Stimulated activated CD8-positive, alpha-beta memory T cell treated with anti-CD3 and anti-CD28 coated beads, Interleukin-2, amount 100 ng/mL, for 48 hours (primary cell): ENCODE measurements at regions not wholly inside any gene's neighbourhood (a gene's known extent, or its start where the extent isn't known, plus 50 kb on each side); places are given as distances from the start of the nearest gene placed in this dataset.
"Not testable (repeated sequence)": the region's sequence is repeated elsewhere in the genome, so short reads cannot be mapped to it uniquely, and the experiment has no call there.

Source experiments
- DNase-seq, 2 donors: peaks; one replicate each; pipeline ENCODE4 v3.0.0-alpha.2; 2020; ENCODE audit warnings: low read depth in 2 of 2

- no peak for DNase-seq
Observed at GRCh38 chr3:30297112-30297511, 309.3 kb upstream of the TGFBR2 start.

DNA sequence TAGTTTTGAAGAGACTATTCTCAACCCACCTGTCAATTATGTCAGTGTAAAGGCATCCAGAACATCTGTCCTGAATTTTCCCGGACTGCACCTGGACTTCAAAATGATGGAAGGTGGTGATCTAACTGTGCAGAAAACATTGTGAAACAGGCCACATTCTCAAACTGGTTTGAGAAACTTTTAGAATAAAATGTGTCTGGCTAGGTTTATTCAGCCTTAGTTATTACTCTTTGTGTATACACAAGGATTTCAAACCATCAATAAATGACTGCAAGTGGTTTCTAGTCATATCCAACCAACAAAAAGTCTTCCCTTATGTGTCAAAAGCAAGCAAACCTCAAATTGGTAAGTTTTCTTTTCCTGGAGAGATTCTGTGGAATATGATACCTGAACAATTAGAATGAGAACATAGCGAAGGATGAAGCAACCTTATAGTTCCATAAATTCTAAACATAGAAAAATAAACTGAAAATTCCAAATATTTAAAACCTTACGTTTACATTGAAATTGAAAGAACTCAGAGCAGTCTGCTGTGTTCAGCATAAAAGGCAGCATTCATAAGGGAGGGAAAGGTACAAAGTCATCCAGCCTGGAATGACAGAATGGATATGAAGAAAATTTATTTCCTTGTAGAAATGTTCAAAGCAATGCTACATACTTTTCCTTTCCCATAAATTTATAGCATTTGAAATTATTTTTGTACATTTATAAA is 306.6 kb upstream of the TGFBR2 start:
- no peak for DNase-seq

DNA sequence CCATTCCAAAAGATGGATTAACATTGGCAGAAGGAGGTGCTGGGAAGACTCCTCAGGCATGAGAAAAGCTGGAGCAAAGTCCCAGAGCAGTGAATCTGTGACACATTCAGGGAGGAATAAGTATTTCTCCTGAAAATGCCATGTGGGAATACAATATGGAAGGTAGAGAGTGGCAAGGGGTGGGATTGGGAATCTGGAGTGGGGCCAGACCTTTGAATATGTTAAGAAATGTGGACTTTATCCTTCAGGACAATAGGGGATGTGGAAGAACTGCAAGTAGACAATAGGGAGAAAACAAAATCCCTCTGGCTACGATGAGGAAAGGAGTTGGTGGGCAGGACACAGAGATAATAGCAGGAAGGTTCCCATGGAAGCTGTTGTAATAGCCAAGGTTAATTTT is 305.6 kb upstream of the TGFBR2 start:
- DNase-seq = no peak

- DNase-seq = no peak
Observed at GRCh38 chr3:30302027-30302426, 304.4 kb upstream of the TGFBR2 start.

- no peak for DNase-seq
Observed at GRCh38 chr3:30303770-30304169, 302.6 kb upstream of the TGFBR2 start.

- no peak for DNase-seq
Observed at GRCh38 chr3:30305021-30305420, 301.4 kb upstream of the TGFBR2 start.

- no peak for DNase-seq
Observed at GRCh38 chr3:30306896-30307295, 299.5 kb upstream of the TGFBR2 start.

DNA sequence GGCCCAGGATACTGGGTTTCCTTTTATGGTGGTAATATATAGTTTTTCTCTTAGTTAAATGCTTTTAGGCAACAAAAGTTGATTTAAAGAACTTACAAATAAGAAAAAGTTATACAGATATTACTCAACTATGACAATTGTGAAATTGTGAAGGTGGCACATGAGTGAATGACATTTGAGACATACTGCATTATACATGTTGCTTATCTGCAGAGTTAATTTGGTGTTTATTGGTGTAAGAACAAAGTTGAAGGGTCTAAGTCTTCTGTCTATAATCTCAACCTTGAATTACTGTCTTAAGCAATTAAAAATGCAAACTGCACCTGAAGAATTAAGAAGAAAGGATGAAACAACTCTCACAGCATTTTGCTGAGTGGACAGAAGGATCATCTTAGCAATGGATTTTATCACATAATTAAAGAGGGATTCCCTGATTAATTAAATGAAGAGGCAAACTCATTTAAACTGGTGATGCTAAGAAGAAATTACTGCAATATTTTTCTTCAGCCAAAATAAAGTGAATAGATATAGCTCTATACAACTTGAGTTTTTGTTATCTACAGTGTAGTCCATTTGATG is 298.9 kb upstream of the TGFBR2 start:
- no peak for DNase-seq

- DNase-seq = no peak
Observed at GRCh38 chr3:30308131-30308530, 298.3 kb upstream of the TGFBR2 start.

GRCh38 chr3:30309961-30310954 is 296.1 kb upstream of the TGFBR2 start:
- DNase-seq = no peak

DNA sequence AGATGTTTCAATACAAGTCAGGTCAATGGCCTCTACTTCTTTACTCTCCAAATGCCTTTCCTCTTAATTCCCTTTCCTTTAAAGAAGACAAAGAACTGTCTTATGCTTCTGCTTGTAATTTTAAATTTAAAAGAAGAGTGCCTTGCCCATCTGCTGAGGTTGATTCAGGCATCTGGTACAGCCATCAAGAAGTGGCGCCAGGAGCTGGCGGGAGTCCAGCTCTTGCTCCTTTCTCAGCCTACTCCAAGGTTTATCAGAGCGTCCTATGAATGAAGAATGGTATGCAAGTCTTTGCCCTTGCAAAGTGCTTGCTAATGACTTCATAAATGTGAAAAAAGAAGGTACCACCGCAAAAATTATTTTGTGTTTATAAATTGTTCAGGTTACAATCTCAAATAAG is 294.6 kb upstream of the TGFBR2 start:
- no peak for DNase-seq

GRCh38 chr3:30313840-30314239 is 292.6 kb upstream of the TGFBR2 start:
- no peak for DNase-seq

GRCh38 chr3:30314757-30315325 is 291.6 kb upstream of the TGFBR2 start:
- no peak for DNase-seq

- DNase-seq = no peak
Observed at GRCh38 chr3:30315447-30315846, 291.0 kb upstream of the TGFBR2 start.

- DNase-seq = no peak
Observed at GRCh38 chr3:30317561-30317960, 288.8 kb upstream of the TGFBR2 start.

- DNase-seq = no peak
Observed at GRCh38 chr3:30318110-30318509, 288.3 kb upstream of the TGFBR2 start.

DNA sequence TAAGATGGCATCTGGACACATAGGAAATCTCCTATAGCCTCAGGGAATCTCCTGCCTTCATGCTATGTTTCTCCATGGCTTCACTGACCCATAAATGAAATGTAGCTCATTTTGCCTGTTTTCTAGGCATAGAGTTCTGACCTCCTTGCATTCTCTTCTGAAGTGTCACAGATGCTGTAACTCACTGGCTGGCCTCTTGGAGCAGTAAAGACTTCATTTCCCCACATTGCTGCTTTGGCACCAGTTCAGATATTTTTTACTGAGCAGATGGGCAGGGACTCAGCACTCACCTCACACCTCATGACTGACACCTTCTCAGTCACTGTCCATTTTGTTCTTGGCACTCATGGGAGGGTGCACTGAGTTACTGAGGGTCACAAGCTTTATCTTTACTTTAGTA is 286.7 kb upstream of the TGFBR2 start:
- no peak for DNase-seq

- DNase-seq = no peak
Observed at GRCh38 chr3:30320392-30320791, 286.0 kb upstream of the TGFBR2 start.

DNA sequence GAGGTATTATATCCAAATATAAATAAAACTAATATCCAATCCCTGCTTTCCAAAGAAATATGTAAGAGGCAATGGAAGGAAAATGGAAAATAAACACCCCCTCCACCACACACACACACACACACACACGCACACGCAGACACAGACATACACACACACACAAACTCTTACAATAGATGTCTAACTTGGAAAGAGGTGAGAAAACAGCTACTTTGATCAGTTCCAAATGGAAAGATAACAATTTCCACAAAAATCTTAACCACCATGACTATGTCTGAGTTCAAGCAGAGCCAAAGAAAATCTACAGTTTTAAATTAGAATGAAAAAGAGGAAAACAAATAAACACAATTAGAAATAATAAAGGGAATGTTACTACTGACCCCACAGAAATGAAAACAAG is 285.3 kb upstream of the TGFBR2 start:
- no peak for DNase-seq

GRCh38 chr3:30323649-30324048 is 282.8 kb upstream of the TGFBR2 start:
- DNase-seq = not testable (repeated sequence)

GRCh38 chr3:30324587-30324986 is 281.8 kb upstream of the TGFBR2 start:
- no peak for DNase-seq

DNA sequence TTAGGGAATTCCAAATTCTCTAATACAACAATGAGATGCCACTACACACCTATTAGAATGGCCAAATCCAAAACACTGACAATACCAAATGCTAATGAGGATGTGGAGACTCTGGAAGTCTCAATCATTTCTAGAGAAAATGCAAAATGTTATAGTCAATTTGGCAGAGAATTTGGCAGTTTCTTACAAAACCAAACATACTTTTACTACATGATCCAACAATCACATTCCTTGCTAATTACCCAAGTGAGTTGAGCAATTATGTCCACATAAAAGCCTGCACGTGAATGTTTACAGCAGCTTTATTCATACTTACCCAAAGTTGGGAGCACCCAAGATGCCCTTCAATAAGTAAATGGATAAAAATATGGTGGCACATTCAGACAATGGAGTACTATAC is 278.4 kb upstream of the TGFBR2 start:
- not testable (repeated sequence) for DNase-seq
